ENCODE measurements at regions not wholly inside any gene's neighbourhood (a gene's known extent, or its start where the extent isn't known, plus 50 kb on each side); places are given as distances from the start of the nearest gene placed in this dataset.
A peak's percentile ranks its signal among the peaks of the same experiment; 100 is the strongest.

DNA sequence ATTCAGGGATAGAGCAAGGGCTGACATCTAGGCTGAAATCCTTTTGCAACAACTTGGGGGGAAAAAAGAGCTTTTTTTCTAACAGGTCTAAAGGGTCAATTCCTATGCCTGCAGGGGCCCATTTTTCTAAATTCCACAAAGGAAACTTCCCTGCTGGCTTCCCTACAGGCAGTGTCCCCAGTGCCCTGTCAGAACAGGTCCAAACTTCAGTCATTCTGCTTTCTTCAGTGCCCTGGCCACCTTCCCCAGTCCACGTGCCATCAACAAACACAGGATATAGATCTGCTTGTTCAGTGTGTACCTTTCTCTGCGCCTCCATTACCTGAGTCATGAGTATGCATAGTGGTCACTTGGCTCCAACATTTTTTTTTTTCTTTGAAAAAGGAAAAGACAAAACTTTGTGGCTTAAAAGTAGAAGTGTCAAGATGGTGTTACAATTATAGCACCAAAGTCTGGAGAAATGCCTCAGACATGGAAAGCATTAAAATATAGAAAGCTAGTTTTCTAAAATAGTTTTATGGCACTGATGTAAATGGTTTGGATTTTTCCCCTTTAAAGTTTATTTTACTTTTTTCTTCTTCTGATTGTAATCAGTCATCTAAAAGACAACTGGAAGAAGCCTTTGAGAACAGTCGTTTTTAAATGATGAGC is 84.0 kb upstream of the JADE1 start:
- POLR2A ChIA-PET, result no interaction called here
- peaks cover 4 to 5% of the 10 kb centered on the region in 2 donors for H3K27me3 Mint-ChIP-seq
- CTCF ChIA-PET, result no interaction called here
- Histone ChIP-seq H3K36me3 (ENCODE audit: insufficient read depth, low read length) (no peaks in the 10 kb centered on the region), H3K4me3 (ENCODE audit: low read length) (no peak overlapping the region), H3K27me3 (ENCODE audit: insufficient read depth, low read length, poor library complexity, severe bottlenecking) (no peaks in the 10 kb centered on the region), H3K9me3 (ENCODE audit: low read length) (no peaks in the 10 kb centered on the region), H3K27ac (ENCODE audit: low read depth, low read length) (no peak overlapping the region), H3K4me1 (ENCODE audit: insufficient read depth, low read length) (no peaks in the 10 kb centered on the region)
- H3K4me3 Mint-ChIP-seq, result no peak overlapping the region
- no peaks in the 10 kb centered on the region for H3K4me1 Mint-ChIP-seq
- no peaks in the 10 kb centered on the region for H3K36me3 Mint-ChIP-seq
- DNase-seq, result no peak
- no peak overlapping the region for H3K27ac Mint-ChIP-seq
- H3K9me3 Mint-ChIP-seq, result no peaks in the 10 kb centered on the region

DNA sequence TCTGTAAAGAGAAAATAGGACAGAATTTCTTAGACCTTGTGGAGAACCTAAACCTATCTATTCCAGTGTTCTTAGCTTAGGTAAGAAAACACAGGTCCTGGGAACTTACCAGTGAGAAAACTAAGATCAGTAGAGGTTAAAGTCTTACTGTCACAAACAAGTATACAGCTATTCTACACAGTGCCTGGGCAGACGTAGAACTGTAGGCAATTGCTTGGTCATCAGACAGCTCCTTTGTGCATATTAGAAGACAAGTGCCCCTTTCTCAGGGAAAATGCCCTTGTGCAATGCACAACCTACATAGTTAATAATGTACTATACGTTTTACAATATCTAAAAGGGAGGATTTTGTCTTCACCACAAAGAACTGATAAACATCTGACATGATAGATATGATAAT is 86.6 kb upstream of the JADE1 start:
- no peak overlapping the region for H3K27ac Mint-ChIP-seq
- no peaks in the 10 kb centered on the region for H3K36me3 Mint-ChIP-seq
- H3K9me3 ChIP-seq (ENCODE audit: low read length), result no peaks in the 10 kb centered on the region
- no peak overlapping the region for H3K27ac ChIP-seq (ENCODE audit: low read depth, low read length)
- POLR2A ChIA-PET, result no interaction called here
- H3K4me3 ChIP-seq (ENCODE audit: low read length), result no peak overlapping the region
- no peaks in the 10 kb centered on the region for H3K4me1 Mint-ChIP-seq
- peaks cover 8 to 12% of the 10 kb centered on the region in 2 donors for H3K27me3 Mint-ChIP-seq
- H3K4me3 Mint-ChIP-seq, result no peak overlapping the region
- no peaks in the 10 kb centered on the region for H3K9me3 Mint-ChIP-seq
- H3K27me3 ChIP-seq (ENCODE audit: insufficient read depth, low read length, poor library complexity, severe bottlenecking), result no peaks in the 10 kb centered on the region
- DNase-seq, result no peak
- H3K4me1 ChIP-seq (ENCODE audit: insufficient read depth, low read length), result no peaks in the 10 kb centered on the region
- CTCF ChIA-PET, result no interaction called here
- no peaks in the 10 kb centered on the region for H3K36me3 ChIP-seq (ENCODE audit: insufficient read depth, low read length)

DNA sequence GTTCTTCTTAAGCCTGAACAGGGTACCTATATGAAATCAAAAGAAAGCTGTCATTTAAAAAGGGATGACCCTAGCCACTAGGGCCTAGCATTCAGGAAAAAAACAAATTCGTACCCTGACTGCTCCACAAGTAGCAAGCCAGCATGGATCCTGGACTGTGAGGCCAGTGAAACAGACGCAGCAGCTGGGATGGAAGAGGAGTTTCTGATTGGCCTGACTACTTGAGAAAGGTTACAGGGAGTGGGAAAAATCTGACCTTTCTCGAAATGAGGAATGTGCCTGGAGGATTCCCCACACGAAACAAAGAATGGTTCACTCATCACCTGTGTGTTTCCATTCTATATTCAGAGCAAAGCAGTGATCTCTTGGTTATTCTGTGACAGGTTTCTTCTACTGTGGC is 87.6 kb upstream of the JADE1 start:
- Histone ChIP-seq H3K27me3 (ENCODE audit: insufficient read depth, low read length, poor library complexity, severe bottlenecking) (no peaks in the 10 kb centered on the region), H3K27ac (ENCODE audit: low read depth, low read length) (no peak overlapping the region), H3K36me3 (ENCODE audit: insufficient read depth, low read length) (no peaks in the 10 kb centered on the region), H3K9me3 (ENCODE audit: low read length) (no peaks in the 10 kb centered on the region), H3K4me1 (ENCODE audit: insufficient read depth, low read length) (no peaks in the 10 kb centered on the region), H3K4me3 (ENCODE audit: low read length) (no peak overlapping the region)
- Mint-ChIP-seq H3K4me3 (no peak overlapping the region), H3K36me3 (no peaks in the 10 kb centered on the region), H3K9me3 (no peaks in the 10 kb centered on the region), H3K4me1 (no peaks in the 10 kb centered on the region), H3K27ac (no peak overlapping the region), H3K27me3 (peaks cover 10 to 15% of the 10 kb centered on the region in 2 donors)
- CTCF ChIA-PET, result no interaction called here
- no peak for DNase-seq
- POLR2A ChIA-PET, result no interaction called here

DNA sequence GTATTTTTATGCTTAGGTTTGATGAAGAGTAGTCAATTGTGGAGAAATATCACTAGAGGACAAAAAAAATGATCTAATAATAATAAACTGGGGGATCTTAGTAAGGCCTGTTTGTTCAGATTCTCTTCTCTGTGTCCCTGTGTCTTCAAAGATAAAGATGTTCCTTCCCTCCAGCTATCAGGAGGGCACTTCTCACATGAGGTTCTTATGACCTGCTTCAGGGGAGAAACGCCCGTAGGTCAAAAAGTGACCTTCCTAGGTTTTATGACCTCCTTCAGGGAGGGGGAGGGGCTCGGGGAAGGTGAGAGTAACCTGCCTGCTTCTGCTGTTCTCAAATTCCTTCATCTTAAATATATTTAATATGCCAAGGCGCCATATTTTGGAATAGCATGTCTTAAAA is 89.2 kb upstream of the JADE1 start:
- no peak for DNase-seq
- H3K9me3 ChIP-seq (ENCODE audit: low read length), result no peaks in the 10 kb centered on the region
- Mint-ChIP-seq H3K27ac (no peak overlapping the region), H3K27me3 (peaks cover 10 to 23% of the 10 kb centered on the region in 2 donors), H3K9me3 (no peaks in the 10 kb centered on the region), H3K4me3 (no peak overlapping the region), H3K4me1 (no peaks in the 10 kb centered on the region), H3K36me3 (no peaks in the 10 kb centered on the region)
- CTCF ChIA-PET, result no interaction called here
- H3K27me3 ChIP-seq (ENCODE audit: insufficient read depth, low read length, poor library complexity, severe bottlenecking), result no peaks in the 10 kb centered on the region
- H3K4me3 ChIP-seq (ENCODE audit: low read length), result no peak overlapping the region
- H3K4me1 ChIP-seq (ENCODE audit: insufficient read depth, low read length), result no peaks in the 10 kb centered on the region
- H3K36me3 ChIP-seq (ENCODE audit: insufficient read depth, low read length), result no peaks in the 10 kb centered on the region
- no peak overlapping the region for H3K27ac ChIP-seq (ENCODE audit: low read depth, low read length)
- POLR2A ChIA-PET, result no interaction called here

DNA sequence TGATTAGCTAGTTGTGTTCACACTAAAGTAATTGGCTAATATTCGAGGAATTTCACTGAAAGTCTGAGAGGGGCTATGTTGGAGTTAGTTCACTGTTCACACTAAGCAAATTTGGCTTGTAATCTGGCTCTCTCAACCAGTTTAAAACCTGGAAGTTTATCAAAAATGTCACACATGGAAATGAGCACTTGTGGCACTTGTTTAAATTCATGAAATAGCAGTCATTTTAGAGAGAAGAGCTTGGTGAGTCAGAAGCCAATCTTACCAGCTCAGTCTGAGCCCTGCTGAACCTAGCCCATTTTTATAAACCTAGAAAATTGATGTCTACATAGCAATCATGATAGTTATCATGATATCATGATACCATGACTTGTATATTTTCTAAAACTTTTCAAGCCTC is 90.7 kb upstream of the JADE1 start:
- POLR2A ChIA-PET, result no interaction called here
- Mint-ChIP-seq H3K36me3 (no peaks in the 10 kb centered on the region), H3K27me3 (peaks cover 10 to 23% of the 10 kb centered on the region in 2 donors), H3K9me3 (no peaks in the 10 kb centered on the region), H3K4me3 (no peak overlapping the region), H3K4me1 (no peaks in the 10 kb centered on the region), H3K27ac (no peak overlapping the region)
- no peaks in the 10 kb centered on the region for H3K27me3 ChIP-seq (ENCODE audit: insufficient read depth, low read length, poor library complexity, severe bottlenecking)
- H3K4me1 ChIP-seq (ENCODE audit: insufficient read depth, low read length), result no peaks in the 10 kb centered on the region
- no peak overlapping the region for H3K4me3 ChIP-seq (ENCODE audit: low read length)
- no peak overlapping the region for H3K27ac ChIP-seq (ENCODE audit: low read depth, low read length)
- no peak for DNase-seq
- no peaks in the 10 kb centered on the region for H3K36me3 ChIP-seq (ENCODE audit: insufficient read depth, low read length)
- CTCF ChIA-PET, result no interaction called here
- no peaks in the 10 kb centered on the region for H3K9me3 ChIP-seq (ENCODE audit: low read length)

DNA sequence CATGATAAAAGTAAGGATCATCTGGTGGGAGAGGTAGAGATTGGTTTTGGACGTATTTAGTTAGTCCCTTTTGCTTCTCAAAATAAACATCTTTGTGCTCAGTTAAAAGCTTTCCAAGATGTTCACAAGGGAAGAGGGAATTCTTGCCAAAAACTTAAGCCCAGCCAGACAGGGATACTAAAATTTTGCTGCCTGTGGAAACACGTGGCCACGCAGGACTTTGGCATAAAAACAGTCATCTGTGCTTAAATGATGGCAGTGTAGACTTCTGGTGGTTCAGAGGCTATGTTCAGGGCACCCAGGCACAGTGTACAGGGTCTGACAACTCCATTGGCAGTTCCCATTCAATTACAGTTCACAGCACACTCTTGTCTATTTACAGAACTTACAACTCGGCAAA is 93.2 kb upstream of the JADE1 start:
- POLR2A ChIA-PET, result no interaction called here
- no peaks in the 10 kb centered on the region for H3K36me3 ChIP-seq (ENCODE audit: insufficient read depth, low read length)
- CTCF ChIA-PET, result no interaction called here
- no peaks in the 10 kb centered on the region for H3K4me1 Mint-ChIP-seq
- no peaks in the 10 kb centered on the region for H3K9me3 ChIP-seq (ENCODE audit: low read length)
- DNase-seq, result no peak
- no peaks in the 10 kb centered on the region for H3K36me3 Mint-ChIP-seq
- H3K9me3 Mint-ChIP-seq, result no peaks in the 10 kb centered on the region
- H3K27me3 Mint-ChIP-seq, result peaks cover 5 to 19% of the 10 kb centered on the region in 2 donors
- no peaks in the 10 kb centered on the region for H3K27me3 ChIP-seq (ENCODE audit: insufficient read depth, low read length, poor library complexity, severe bottlenecking)
- no peak overlapping the region for H3K27ac ChIP-seq (ENCODE audit: low read depth, low read length)
- no peak overlapping the region for H3K27ac Mint-ChIP-seq
- H3K4me1 ChIP-seq (ENCODE audit: insufficient read depth, low read length), result no peaks in the 10 kb centered on the region
- no peak overlapping the region for H3K4me3 ChIP-seq (ENCODE audit: low read length)
- no peak overlapping the region for H3K4me3 Mint-ChIP-seq

DNA sequence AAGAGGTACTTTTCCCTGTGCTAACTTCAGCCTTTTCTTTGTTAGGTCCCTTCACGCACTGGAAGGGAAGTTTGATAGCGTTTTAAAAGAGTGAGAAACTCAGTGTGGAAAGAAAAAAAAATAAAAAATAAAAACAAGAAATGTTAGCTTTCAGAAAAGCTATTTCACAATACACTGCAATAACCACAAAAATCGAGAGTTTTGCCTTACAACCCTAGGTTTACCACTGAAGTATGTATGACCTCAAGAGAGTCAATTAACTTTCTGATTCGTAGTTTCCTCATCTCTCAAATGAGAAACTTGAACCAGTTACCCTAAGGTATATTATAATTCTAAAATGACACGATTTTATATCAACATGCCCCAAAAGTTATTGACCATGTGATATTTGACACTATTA is 93.9 kb upstream of the JADE1 start:
- H3K27ac Mint-ChIP-seq, result no peak overlapping the region

DNA sequence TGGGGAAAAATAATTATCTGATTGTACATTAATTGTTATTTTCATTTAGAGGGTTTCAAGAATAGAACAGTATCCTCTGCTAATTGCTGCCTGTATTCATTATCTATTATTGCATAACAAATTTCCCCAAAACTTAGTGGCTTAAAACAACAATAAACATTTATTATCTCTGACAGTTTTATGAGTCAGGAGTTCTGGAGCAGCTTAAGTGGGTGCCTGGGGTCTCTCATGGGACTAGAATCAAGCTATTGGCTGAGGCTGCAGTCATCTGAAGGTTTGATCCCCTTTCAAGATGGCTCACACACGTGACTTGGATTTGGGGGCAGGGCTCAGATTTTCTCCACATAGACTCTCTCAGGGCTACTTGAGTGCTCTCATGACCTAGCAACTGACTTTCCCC is 98.1 kb upstream of the JADE1 start:
- CTCF ChIA-PET, result interaction anchor here (0.7 to 1.5 kb wide), 2 partner anchors 8 to 11 kb away, joined by 3 to 4 read pairs; no protein-coding TSS in a partner anchor
- H3K27me3 ChIP-seq (ENCODE audit: insufficient read depth, low read length, poor library complexity, severe bottlenecking), result no peaks in the 10 kb centered on the region
- peaks cover 12% of the 10 kb centered on the region for H3K4me1 ChIP-seq (ENCODE audit: insufficient read depth, low read length)
- H3K9me3 Mint-ChIP-seq, result no peaks in the 10 kb centered on the region
- H3K27me3 Mint-ChIP-seq, result peaks cover 1 to 7% of the 10 kb centered on the region in 2 donors
- no peak for DNase-seq
- H3K4me3 Mint-ChIP-seq, result no peak overlapping the region
- H3K27ac Mint-ChIP-seq, result peak overlapping the region in 1 of 8 donors; percentile 47
- H3K9me3 ChIP-seq (ENCODE audit: low read length), result no peaks in the 10 kb centered on the region
- POLR2A ChIA-PET, result no interaction called here
- H3K27ac ChIP-seq (ENCODE audit: low read depth, low read length), result no peak overlapping the region
- peaks cover 5 to 10% (median 7%) of the 10 kb centered on the region in 3 donors for H3K4me1 Mint-ChIP-seq
- H3K36me3 Mint-ChIP-seq, result no peaks in the 10 kb centered on the region
- H3K36me3 ChIP-seq (ENCODE audit: insufficient read depth, low read length), result no peaks in the 10 kb centered on the region
- no peak overlapping the region for H3K4me3 ChIP-seq (ENCODE audit: low read length)

More for the DNA sequence above, 93.9 kb upstream of the JADE1 start:
- H3K4me3 Mint-ChIP-seq, result no peak overlapping the region
- ChIA-PET CTCF (no interaction called here), POLR2A (no interaction called here)
- H3K27me3 Mint-ChIP-seq, result peaks cover 5 to 17% of the 10 kb centered on the region in 2 donors
- H3K4me1 ChIP-seq (ENCODE audit: insufficient read depth, low read length), result no peaks in the 10 kb centered on the region
- no peaks in the 10 kb centered on the region for H3K36me3 ChIP-seq (ENCODE audit: insufficient read depth, low read length)
- no peaks in the 10 kb centered on the region for H3K9me3 ChIP-seq (ENCODE audit: low read length)
- DNase-seq, result no peak
- no peaks in the 10 kb centered on the region for H3K9me3 Mint-ChIP-seq
- H3K27me3 ChIP-seq (ENCODE audit: insufficient read depth, low read length, poor library complexity, severe bottlenecking), result no peaks in the 10 kb centered on the region
- H3K36me3 Mint-ChIP-seq, result no peaks in the 10 kb centered on the region
- no peak overlapping the region for H3K4me3 ChIP-seq (ENCODE audit: low read length)
- H3K27ac ChIP-seq (ENCODE audit: low read depth, low read length), result no peak overlapping the region
- no peaks in the 10 kb centered on the region for H3K4me1 Mint-ChIP-seq
